ENCODE measurements at regions not wholly inside any gene's neighbourhood (a gene's known extent, or its start where the extent isn't known, plus 50 kb on each side); places are given as distances from the start of the nearest gene placed in this dataset.

GRCh38 chrX:146243041-146243440 lies 425.4 kb downstream of the SLITRK2 start:
- TF ChIP-seq CTCF (IDR thresholded peaks at IDR 0.05; ENCODE audit: low read depth, low read length, poor library complexity, severe bottlenecking) (no peak), EZH2phosphoT487 (IDR thresholded peaks at IDR 0.05; ENCODE audit: borderline replicate concordance, low read length) (no peak)
